ENCODE measurements at regions not wholly inside any gene's neighbourhood (a gene's known extent, or its start where the extent isn't known, plus 50 kb on each side); places are given as distances from the start of the nearest gene placed in this dataset.

DNA sequence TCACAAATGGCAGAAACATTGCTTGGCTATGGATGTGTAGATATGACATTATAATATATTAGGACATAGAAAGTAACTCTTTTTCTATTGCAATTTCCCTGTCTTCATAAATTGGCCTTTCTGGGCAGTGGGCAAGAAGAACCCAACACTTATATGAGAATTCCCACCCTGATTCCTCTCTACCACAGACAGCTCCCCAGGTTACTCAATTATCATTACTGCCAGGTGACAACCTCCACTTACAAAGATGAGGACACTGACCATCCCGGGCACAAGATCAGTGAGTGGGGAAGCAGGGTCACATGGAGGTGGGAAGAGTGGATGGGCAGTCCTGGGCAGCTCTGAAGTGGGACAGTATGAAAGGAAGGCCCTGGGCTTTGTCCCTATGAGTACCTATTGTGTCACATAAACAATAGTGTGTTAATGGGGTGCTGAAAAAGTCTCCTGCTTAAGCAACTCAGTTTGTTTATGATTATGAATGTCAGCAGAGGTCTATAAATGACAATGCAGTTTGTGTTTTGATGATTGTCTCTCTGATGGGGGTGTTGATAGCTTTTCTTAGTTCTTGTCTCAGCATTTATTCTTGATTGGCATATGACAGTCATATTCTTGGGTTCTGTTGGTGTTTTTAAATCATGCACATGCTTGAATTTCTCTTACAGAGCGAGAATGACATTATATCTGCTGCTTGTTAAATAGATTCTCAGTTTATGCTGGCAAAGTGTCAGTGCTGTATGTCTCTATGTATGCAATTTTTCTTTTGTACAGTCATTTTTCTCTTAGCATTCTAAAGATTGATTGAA lies 99.9 kb downstream of the SLIT2 start:
- no peak overlapping the region for H3K4me3 ChIP-seq (ENCODE audit: low read depth in 1 of 2, low read length in 2 of 2)
- H3K27ac ChIP-seq (ENCODE audit: low read depth, low read length) = no peak overlapping the region
- H3K4me1 ChIP-seq (ENCODE audit: control insufficient read depth in 1 of 2, insufficient read depth in 2 of 2, low read length in 2 of 2) = no peaks in the 10 kb centered on the region
- H3K9me3 ChIP-seq (ENCODE audit: control insufficient read depth in 1 of 2, low read length in 2 of 2) = no peaks in the 10 kb centered on the region
- no peaks in the 10 kb centered on the region for H3K36me3 ChIP-seq (ENCODE audit: control insufficient read depth in 1 of 2, insufficient read depth in 2 of 2, low read length in 2 of 2)
- no peak overlapping the region for H3K9ac ChIP-seq (ENCODE audit: low read depth in 1 of 2, low read length in 2 of 2)
- H3K27me3 ChIP-seq (ENCODE audit: control insufficient read depth in 1 of 2, insufficient read depth in 2 of 2, low read length in 2 of 2) = no peaks in the 10 kb centered on the region

DNA sequence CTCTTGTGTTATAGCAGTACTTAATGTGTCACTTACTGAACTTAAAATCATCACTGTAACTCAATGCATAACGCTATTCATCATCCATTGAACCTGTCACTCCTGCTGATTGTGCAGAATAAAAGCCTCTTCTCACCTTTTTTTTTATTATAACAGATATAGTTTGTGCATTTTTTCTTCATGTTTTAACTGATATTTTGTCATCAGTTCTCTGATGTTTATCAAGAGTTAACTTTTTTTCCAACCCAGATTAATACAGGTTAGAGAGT lies 100.4 kb downstream of the SLIT2 start:
- no peaks in the 10 kb centered on the region for H3K27me3 ChIP-seq (ENCODE audit: control insufficient read depth in 1 of 2, insufficient read depth in 2 of 2, low read length in 2 of 2)
- H3K9ac ChIP-seq (ENCODE audit: low read depth in 1 of 2, low read length in 2 of 2) = no peak overlapping the region
- no peaks in the 10 kb centered on the region for H3K9me3 ChIP-seq (ENCODE audit: control insufficient read depth in 1 of 2, low read length in 2 of 2)
- no peaks in the 10 kb centered on the region for H3K4me1 ChIP-seq (ENCODE audit: control insufficient read depth in 1 of 2, insufficient read depth in 2 of 2, low read length in 2 of 2)
- H3K27ac ChIP-seq (ENCODE audit: low read depth, low read length) = no peak overlapping the region
- H3K36me3 ChIP-seq (ENCODE audit: control insufficient read depth in 1 of 2, insufficient read depth in 2 of 2, low read length in 2 of 2) = no peaks in the 10 kb centered on the region
- no peak overlapping the region for H3K4me3 ChIP-seq (ENCODE audit: low read depth in 1 of 2, low read length in 2 of 2)

DNA sequence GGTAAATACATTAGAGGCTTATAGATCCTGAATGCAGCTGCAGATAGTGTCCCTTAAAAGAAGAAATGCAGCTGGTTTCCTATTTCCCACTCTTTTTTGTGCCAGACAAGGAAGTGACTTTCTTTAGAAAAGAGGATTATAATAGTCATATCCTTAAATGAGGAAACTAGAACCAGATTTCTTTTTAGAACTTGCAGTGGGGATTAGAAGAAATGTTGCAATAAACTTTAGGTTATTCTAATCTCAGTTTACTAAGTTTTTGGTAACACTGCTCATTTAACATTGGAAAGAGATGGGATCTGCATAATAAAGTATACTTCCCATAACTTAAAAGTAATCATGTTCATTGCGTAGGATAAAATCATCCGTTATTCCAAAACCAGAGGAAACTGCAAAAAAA lies 101.9 kb downstream of the SLIT2 start:
- Histone ChIP-seq H3K4me3 (ENCODE audit: low read depth in 1 of 2, low read length in 2 of 2) (no peak overlapping the region), H3K36me3 (ENCODE audit: control insufficient read depth in 1 of 2, insufficient read depth in 2 of 2, low read length in 2 of 2) (no peaks in the 10 kb centered on the region), H3K9me3 (ENCODE audit: control insufficient read depth in 1 of 2, low read length in 2 of 2) (no peaks in the 10 kb centered on the region), H3K27ac (ENCODE audit: low read depth, low read length) (no peak overlapping the region), H3K9ac (ENCODE audit: low read depth in 1 of 2, low read length in 2 of 2) (no peak overlapping the region), H3K4me1 (ENCODE audit: control insufficient read depth in 1 of 2, insufficient read depth in 2 of 2, low read length in 2 of 2) (no peaks in the 10 kb centered on the region), H3K27me3 (ENCODE audit: control insufficient read depth in 1 of 2, insufficient read depth in 2 of 2, low read length in 2 of 2) (no peaks in the 10 kb centered on the region)

DNA sequence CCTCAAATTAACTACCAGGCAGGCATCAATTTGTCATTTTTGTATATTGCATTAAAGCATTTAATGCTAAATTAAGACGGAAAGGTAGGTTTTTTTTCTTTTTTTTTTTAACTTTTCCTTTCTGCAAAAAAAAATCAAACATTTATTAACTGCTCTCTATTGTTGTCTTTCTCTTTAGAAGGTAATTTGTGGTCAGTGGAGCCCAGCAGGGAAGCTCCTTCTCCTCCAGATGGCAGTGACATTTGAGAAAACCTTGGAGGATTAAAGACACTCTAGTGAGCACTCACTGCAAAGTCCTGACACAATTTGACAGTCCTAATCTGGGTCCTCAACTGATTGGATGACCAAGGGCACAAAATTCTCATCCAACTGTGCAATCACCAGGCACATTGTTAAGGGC lies 102.4 kb downstream of the SLIT2 start:
- no peak overlapping the region for H3K9ac ChIP-seq (ENCODE audit: low read depth in 1 of 2, low read length in 2 of 2)
- H3K4me3 ChIP-seq (ENCODE audit: low read depth in 1 of 2, low read length in 2 of 2) = no peak overlapping the region
- H3K36me3 ChIP-seq (ENCODE audit: control insufficient read depth in 1 of 2, insufficient read depth in 2 of 2, low read length in 2 of 2) = no peaks in the 10 kb centered on the region
- H3K27me3 ChIP-seq (ENCODE audit: control insufficient read depth in 1 of 2, insufficient read depth in 2 of 2, low read length in 2 of 2) = no peaks in the 10 kb centered on the region
- no peaks in the 10 kb centered on the region for H3K4me1 ChIP-seq (ENCODE audit: control insufficient read depth in 1 of 2, insufficient read depth in 2 of 2, low read length in 2 of 2)
- no peaks in the 10 kb centered on the region for H3K9me3 ChIP-seq (ENCODE audit: control insufficient read depth in 1 of 2, low read length in 2 of 2)
- H3K27ac ChIP-seq (ENCODE audit: low read depth, low read length) = no peak overlapping the region

DNA sequence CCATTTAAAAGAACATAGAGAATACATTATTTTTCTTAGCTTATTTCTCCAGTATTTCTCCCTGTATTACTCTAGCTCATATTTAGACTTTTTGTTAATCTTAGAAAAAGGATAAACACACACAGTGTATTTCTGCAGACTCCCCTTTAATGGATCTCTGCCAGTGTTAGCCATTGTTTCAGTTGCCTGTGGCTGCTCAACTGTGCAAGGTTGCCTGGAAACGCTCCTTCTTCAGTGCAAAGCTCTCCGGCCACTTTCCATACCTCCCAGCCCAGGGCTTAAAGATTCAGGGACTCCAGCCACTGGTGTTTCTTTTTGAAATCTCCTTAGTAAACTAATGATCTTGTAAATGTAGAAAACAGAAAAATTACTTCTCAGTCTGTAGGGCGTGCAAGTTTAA lies 104.9 kb downstream of the SLIT2 start:
- H3K9me3 ChIP-seq (ENCODE audit: control insufficient read depth in 1 of 2, low read length in 2 of 2) = no peaks in the 10 kb centered on the region
- H3K4me1 ChIP-seq (ENCODE audit: control insufficient read depth in 1 of 2, insufficient read depth in 2 of 2, low read length in 2 of 2) = no peaks in the 10 kb centered on the region
- H3K27ac ChIP-seq (ENCODE audit: low read depth, low read length) = no peak overlapping the region
- H3K36me3 ChIP-seq (ENCODE audit: control insufficient read depth in 1 of 2, insufficient read depth in 2 of 2, low read length in 2 of 2) = no peaks in the 10 kb centered on the region
- H3K9ac ChIP-seq (ENCODE audit: low read depth in 1 of 2, low read length in 2 of 2) = no peak overlapping the region
- H3K4me3 ChIP-seq (ENCODE audit: low read depth in 1 of 2, low read length in 2 of 2) = no peak overlapping the region
- H3K27me3 ChIP-seq (ENCODE audit: control insufficient read depth in 1 of 2, insufficient read depth in 2 of 2, low read length in 2 of 2) = no peaks in the 10 kb centered on the region

DNA sequence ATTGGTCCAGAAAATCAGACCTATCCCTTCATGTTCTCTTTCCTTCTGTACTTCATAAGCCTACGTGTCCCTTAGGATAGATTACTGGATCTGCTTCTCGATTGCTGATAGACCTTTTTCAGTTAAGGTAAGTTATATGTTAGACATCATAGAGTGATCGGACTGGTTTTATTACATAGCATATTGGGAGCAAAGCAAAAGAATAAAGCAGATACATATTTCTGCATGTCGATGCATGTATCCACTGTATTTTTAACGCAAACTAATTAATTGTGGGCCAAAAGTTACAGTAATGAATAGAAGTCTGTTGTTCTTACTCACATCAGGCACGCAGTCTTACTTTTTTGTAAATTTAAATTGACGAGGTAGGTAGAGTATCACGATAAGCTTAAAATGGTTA lies 106.4 kb downstream of the SLIT2 start:
- no peaks in the 10 kb centered on the region for H3K36me3 ChIP-seq (ENCODE audit: control insufficient read depth in 1 of 2, insufficient read depth in 2 of 2, low read length in 2 of 2)
- H3K9me3 ChIP-seq (ENCODE audit: control insufficient read depth in 1 of 2, low read length in 2 of 2) = no peaks in the 10 kb centered on the region
- H3K9ac ChIP-seq (ENCODE audit: low read depth in 1 of 2, low read length in 2 of 2) = no peak overlapping the region
- H3K27ac ChIP-seq (ENCODE audit: low read depth, low read length) = no peak overlapping the region
- H3K4me1 ChIP-seq (ENCODE audit: control insufficient read depth in 1 of 2, insufficient read depth in 2 of 2, low read length in 2 of 2) = no peaks in the 10 kb centered on the region
- no peaks in the 10 kb centered on the region for H3K27me3 ChIP-seq (ENCODE audit: control insufficient read depth in 1 of 2, insufficient read depth in 2 of 2, low read length in 2 of 2)
- no peak overlapping the region for H3K4me3 ChIP-seq (ENCODE audit: low read depth in 1 of 2, low read length in 2 of 2)

DNA sequence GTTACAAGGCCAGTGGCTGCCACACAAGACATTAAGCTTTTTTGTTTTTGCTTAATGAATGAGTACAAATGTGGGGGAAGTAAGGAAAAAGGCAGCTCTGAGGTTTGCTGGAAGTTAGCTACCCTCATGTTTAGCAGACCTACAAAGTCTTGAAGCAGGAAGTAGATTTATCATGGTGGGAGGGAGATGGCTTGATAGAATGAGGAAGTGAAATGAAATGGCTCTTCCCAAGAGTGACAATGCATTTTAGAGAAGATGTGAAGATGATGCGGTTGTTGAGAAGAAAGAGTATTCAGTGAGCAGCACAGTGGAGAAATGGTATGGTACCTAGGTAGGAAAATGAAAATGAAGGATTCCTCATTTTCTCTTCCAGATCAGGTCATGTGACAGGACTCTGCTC lies 108.0 kb downstream of the SLIT2 start:
- no peak overlapping the region for H3K4me3 ChIP-seq (ENCODE audit: low read depth in 1 of 2, low read length in 2 of 2)

DNA sequence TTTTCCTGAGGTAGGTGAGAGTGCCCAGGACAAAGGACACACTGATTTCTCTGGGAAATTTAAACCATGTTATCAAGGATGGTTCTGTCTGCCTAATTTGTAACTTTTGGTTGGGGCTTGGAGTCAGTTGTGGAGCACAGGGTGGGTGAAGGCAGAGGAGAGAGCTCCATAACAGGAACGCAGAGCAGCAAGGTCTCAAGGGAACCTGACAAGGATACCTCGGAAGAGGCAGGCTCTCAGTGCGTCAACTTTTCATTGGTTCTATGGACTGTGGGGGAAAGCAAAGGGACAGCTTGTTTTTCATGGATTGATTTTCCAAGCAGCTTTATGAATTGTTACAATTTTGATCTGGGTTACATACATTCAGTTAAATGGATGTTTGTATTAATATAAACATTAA lies 110.4 kb downstream of the SLIT2 start:
- no peak overlapping the region for H3K9ac ChIP-seq (ENCODE audit: low read depth in 1 of 2, low read length in 2 of 2)
- H3K36me3 ChIP-seq (ENCODE audit: control insufficient read depth in 1 of 2, insufficient read depth in 2 of 2, low read length in 2 of 2) = no peaks in the 10 kb centered on the region
- H3K27ac ChIP-seq (ENCODE audit: low read depth, low read length) = no peak overlapping the region
- H3K4me3 ChIP-seq (ENCODE audit: low read depth in 1 of 2, low read length in 2 of 2) = no peak overlapping the region
- no peaks in the 10 kb centered on the region for H3K9me3 ChIP-seq (ENCODE audit: control insufficient read depth in 1 of 2, low read length in 2 of 2)
- H3K4me1 ChIP-seq (ENCODE audit: control insufficient read depth in 1 of 2, insufficient read depth in 2 of 2, low read length in 2 of 2) = no peaks in the 10 kb centered on the region
- H3K27me3 ChIP-seq (ENCODE audit: control insufficient read depth in 1 of 2, insufficient read depth in 2 of 2, low read length in 2 of 2) = no peaks in the 10 kb centered on the region

More for the DNA sequence above, 108.0 kb downstream of the SLIT2 start:
- H3K36me3 ChIP-seq (ENCODE audit: control insufficient read depth in 1 of 2, insufficient read depth in 2 of 2, low read length in 2 of 2) = no peaks in the 10 kb centered on the region
- H3K9me3 ChIP-seq (ENCODE audit: control insufficient read depth in 1 of 2, low read length in 2 of 2) = no peaks in the 10 kb centered on the region
- H3K27ac ChIP-seq (ENCODE audit: low read depth, low read length) = no peak overlapping the region
- H3K4me1 ChIP-seq (ENCODE audit: control insufficient read depth in 1 of 2, insufficient read depth in 2 of 2, low read length in 2 of 2) = no peaks in the 10 kb centered on the region
- no peak overlapping the region for H3K9ac ChIP-seq (ENCODE audit: low read depth in 1 of 2, low read length in 2 of 2)
- no peaks in the 10 kb centered on the region for H3K27me3 ChIP-seq (ENCODE audit: control insufficient read depth in 1 of 2, insufficient read depth in 2 of 2, low read length in 2 of 2)

DNA sequence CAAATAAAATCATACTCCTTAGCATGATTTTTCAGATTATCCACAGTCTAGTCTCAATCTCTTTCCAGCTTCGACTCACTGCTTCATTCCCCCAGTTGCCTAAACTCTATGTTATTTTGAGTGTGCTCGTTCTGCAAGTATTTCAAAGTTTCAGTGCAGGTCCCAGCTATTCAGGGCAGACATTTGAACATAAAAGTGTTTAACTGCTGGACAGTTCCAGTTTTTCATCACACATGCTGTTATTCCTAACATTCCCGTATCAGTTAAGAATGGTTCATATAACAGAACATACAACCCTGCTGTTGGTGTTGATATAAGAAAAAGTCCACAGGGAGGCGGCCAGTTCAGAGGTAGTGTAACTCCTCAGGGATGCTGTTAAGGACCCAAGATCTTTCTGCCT lies 113.3 kb downstream of the SLIT2 start:
- H3K4me1 ChIP-seq (ENCODE audit: control insufficient read depth in 1 of 2, insufficient read depth in 2 of 2, low read length in 2 of 2) = no peaks in the 10 kb centered on the region
- no peak overlapping the region for H3K9ac ChIP-seq (ENCODE audit: low read depth in 1 of 2, low read length in 2 of 2)
- H3K36me3 ChIP-seq (ENCODE audit: control insufficient read depth in 1 of 2, insufficient read depth in 2 of 2, low read length in 2 of 2) = no peaks in the 10 kb centered on the region
- no peak overlapping the region for H3K27ac ChIP-seq (ENCODE audit: low read depth, low read length)
- H3K9me3 ChIP-seq (ENCODE audit: control insufficient read depth in 1 of 2, low read length in 2 of 2) = no peaks in the 10 kb centered on the region
- no peak overlapping the region for H3K4me3 ChIP-seq (ENCODE audit: low read depth in 1 of 2, low read length in 2 of 2)
- H3K27me3 ChIP-seq (ENCODE audit: control insufficient read depth in 1 of 2, insufficient read depth in 2 of 2, low read length in 2 of 2) = no peaks in the 10 kb centered on the region

DNA sequence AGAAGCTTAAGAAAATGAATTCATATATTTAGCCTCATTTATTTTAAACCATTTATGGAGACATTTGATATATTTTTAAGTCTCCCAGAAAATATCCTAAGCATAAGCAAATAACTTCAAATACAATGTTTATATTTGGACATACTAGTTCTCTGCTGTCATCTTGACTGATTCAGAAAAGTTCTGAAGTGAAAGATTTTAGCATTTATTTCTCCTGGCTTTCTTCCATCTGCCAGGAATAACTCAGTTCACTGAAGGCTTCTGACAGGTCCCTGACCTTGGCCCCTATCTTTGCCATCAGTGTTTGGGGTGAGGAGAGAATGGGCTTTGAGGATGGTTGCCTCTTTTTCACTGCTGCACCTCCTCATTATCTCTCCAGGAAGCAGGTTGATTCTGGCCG lies 115.7 kb downstream of the SLIT2 start:
- Histone ChIP-seq H3K4me1 (ENCODE audit: control insufficient read depth in 1 of 2, insufficient read depth in 2 of 2, low read length in 2 of 2) (no peaks in the 10 kb centered on the region), H3K4me3 (ENCODE audit: low read depth in 1 of 2, low read length in 2 of 2) (no peak overlapping the region), H3K9me3 (ENCODE audit: control insufficient read depth in 1 of 2, low read length in 2 of 2) (no peaks in the 10 kb centered on the region), H3K36me3 (ENCODE audit: control insufficient read depth in 1 of 2, insufficient read depth in 2 of 2, low read length in 2 of 2) (no peaks in the 10 kb centered on the region), H3K9ac (ENCODE audit: low read depth in 1 of 2, low read length in 2 of 2) (no peak overlapping the region), H3K27me3 (ENCODE audit: control insufficient read depth in 1 of 2, insufficient read depth in 2 of 2, low read length in 2 of 2) (no peaks in the 10 kb centered on the region), H3K27ac (ENCODE audit: low read depth, low read length) (no peak overlapping the region)

DNA sequence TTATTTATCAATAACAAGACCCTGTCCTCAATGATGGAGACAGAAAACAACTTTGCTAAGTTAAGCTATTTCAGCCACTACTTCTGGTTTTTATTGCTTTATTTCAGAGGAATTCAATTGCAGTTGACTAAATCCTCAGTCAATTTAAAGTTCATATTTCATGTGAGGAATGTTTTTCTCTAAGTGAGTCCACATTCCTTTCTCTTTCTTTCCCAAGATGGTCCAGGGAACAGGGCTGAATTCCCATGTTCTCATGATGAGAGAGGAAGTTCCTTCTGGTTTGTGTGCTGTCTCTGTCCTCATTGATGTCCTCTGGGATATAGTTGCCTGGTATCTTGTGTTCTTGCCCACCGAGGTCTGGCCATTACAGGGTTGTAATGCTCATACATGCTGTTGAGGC lies 117.2 kb downstream of the SLIT2 start:
- no peak overlapping the region for H3K4me3 ChIP-seq (ENCODE audit: low read depth in 1 of 2, low read length in 2 of 2)
- no peaks in the 10 kb centered on the region for H3K9me3 ChIP-seq (ENCODE audit: control insufficient read depth in 1 of 2, low read length in 2 of 2)
- H3K27ac ChIP-seq (ENCODE audit: low read depth, low read length) = no peak overlapping the region
- no peaks in the 10 kb centered on the region for H3K4me1 ChIP-seq (ENCODE audit: control insufficient read depth in 1 of 2, insufficient read depth in 2 of 2, low read length in 2 of 2)
- H3K27me3 ChIP-seq (ENCODE audit: control insufficient read depth in 1 of 2, insufficient read depth in 2 of 2, low read length in 2 of 2) = no peaks in the 10 kb centered on the region
- H3K9ac ChIP-seq (ENCODE audit: low read depth in 1 of 2, low read length in 2 of 2) = no peak overlapping the region
- H3K36me3 ChIP-seq (ENCODE audit: control insufficient read depth in 1 of 2, insufficient read depth in 2 of 2, low read length in 2 of 2) = no peaks in the 10 kb centered on the region
